ENCODE measurements at regions not wholly inside any gene's neighbourhood (a gene's known extent, or its start where the extent isn't known, plus 50 kb on each side); places are given as distances from the start of the nearest gene placed in this dataset.

- no peaks in the 10 kb centered on the region for H3K36me3 ChIP-seq (replicated peaks; ENCODE audit: insufficient read depth, low read depth)
- whole genome bisulfite sequencing (ENCODE audit: low lambda C conversion rate, missing lambda C conversion rate), result 12% methylated on average over 8 of the region's 8 CpGs
- no peak overlapping the region for H3K4me3 ChIP-seq
- H3K27me3 ChIP-seq, result no peaks in the 10 kb centered on the region
- no peak overlapping the region for H2AFZ ChIP-seq
- peak overlapping the region; percentile 86 for H3K4me2 ChIP-seq
- TF ChIP-seq EZH2phosphoT487 (IDR thresholded peaks at IDR 0.05; ENCODE audit: low read depth, severe bottlenecking, unreplicated experiment) (no peak), CTCF (IDR thresholded peaks at IDR 0.05; ENCODE audit: poor library complexity) (no peak), EZH2 (IDR thresholded peaks at IDR 0.05; ENCODE audit: borderline replicate concordance) (no peak)
- peaks cover 62% of the 10 kb centered on the region for H3K79me2 ChIP-seq
- no peak for DNase-seq (ENCODE audit: low spot score)
- H3K4me1 ChIP-seq (ENCODE audit: insufficient read depth), result peaks cover 55% of the 10 kb centered on the region
- no peaks in the 10 kb centered on the region for H3K9me2 ChIP-seq (replicated peaks; ENCODE audit: insufficient read depth)
- no peaks in the 10 kb centered on the region for H3K9me3 ChIP-seq (ENCODE audit: low read depth)
- H3K27ac ChIP-seq, result peak overlapping the region; percentile 98
- H4K20me1 ChIP-seq (ENCODE audit: insufficient read depth, poor library complexity, severe bottlenecking), result peaks cover 7% of the 10 kb centered on the region
These were observed 81.5 kb downstream of the NDUFS5 start for GRCh38 chr1:39107341-39108290.

- no peaks in the 10 kb centered on the region for H3K36me3 ChIP-seq (replicated peaks; ENCODE audit: insufficient read depth, low read depth)
- H3K9me2 ChIP-seq (replicated peaks; ENCODE audit: insufficient read depth), result no peaks in the 10 kb centered on the region
- peaks cover 82% of the 10 kb centered on the region for H3K79me2 ChIP-seq
- DNase-seq (ENCODE audit: low spot score), result no peak
- no peak overlapping the region for H3K4me3 ChIP-seq
- no peak for TF ChIP-seq CTCF (IDR thresholded peaks at IDR 0.05; ENCODE audit: poor library complexity)
- no peak for TF ChIP-seq EZH2 (IDR thresholded peaks at IDR 0.05; ENCODE audit: borderline replicate concordance)
- TF ChIP-seq EZH2phosphoT487 (IDR thresholded peaks at IDR 0.05; ENCODE audit: low read depth, severe bottlenecking, unreplicated experiment), result no peak
- no peaks in the 10 kb centered on the region for H3K9me3 ChIP-seq (ENCODE audit: low read depth)
- no peak overlapping the region for H2AFZ ChIP-seq
- H3K27me3 ChIP-seq, result no peaks in the 10 kb centered on the region
- H4K20me1 ChIP-seq (ENCODE audit: insufficient read depth, poor library complexity, severe bottlenecking), result peaks cover 7% of the 10 kb centered on the region
- peaks cover 35% of the 10 kb centered on the region for H3K4me1 ChIP-seq (ENCODE audit: insufficient read depth)
- H3K27ac ChIP-seq, result no peak overlapping the region
- no peak overlapping the region for H3K4me2 ChIP-seq
- 84% methylated on average over 2 of the region's 2 CpGs for WGBS (ENCODE audit: low lambda C conversion rate, missing lambda C conversion rate)
These were observed 83.5 kb downstream of the NDUFS5 start for GRCh38 chr1:39109644-39110043.

- Histone ChIP-seq H3K27me3 (no peaks in the 10 kb centered on the region), H3K36me3 (replicated peaks; ENCODE audit: insufficient read depth, low read depth) (no peaks in the 10 kb centered on the region), H3K4me2 (peak overlapping the region; percentile 4), H4K20me1 (ENCODE audit: insufficient read depth, poor library complexity, severe bottlenecking) (peaks cover 10% of the 10 kb centered on the region), H3K4me3 (no peak overlapping the region), H3K27ac (peak overlapping the region; percentile 68), H2AFZ (no peak overlapping the region), H3K9me3 (ENCODE audit: low read depth) (no peaks in the 10 kb centered on the region), H3K79me2 (peaks cover 89% of the 10 kb centered on the region), H3K4me1 (ENCODE audit: insufficient read depth) (peaks cover 35% of the 10 kb centered on the region), H3K9me2 (replicated peaks; ENCODE audit: insufficient read depth) (no peaks in the 10 kb centered on the region)
- DNase-seq (ENCODE audit: low spot score), result no peak
- WGBS (ENCODE audit: low lambda C conversion rate, missing lambda C conversion rate), result 69% methylated on average over 3 of the region's 3 CpGs
- TF ChIP-seq CTCF (IDR thresholded peaks at IDR 0.05; ENCODE audit: poor library complexity), result no peak
These were observed 84.2 kb downstream of the NDUFS5 start for GRCh38 chr1:39110325-39110851.

Data from hepatocyte (in vitro differentiated cells).